ENCODE measurements at regions not wholly inside any gene's neighbourhood (a gene's known extent, or its start where the extent isn't known, plus 50 kb on each side); places are given as distances from the start of the nearest gene placed in this dataset.

- Histone ChIP-seq H3K27me3 (ENCODE audit: insufficient read depth, low read length) (no peaks in the 10 kb centered on the region), H3K9me3 (ENCODE audit: control insufficient read depth in 1 of 2, low read length in 2 of 2) (peaks cover 0 to 5% of the 10 kb centered on the region in 2 donors), H3K4me1 (ENCODE audit: insufficient read depth, low read length) (no peaks in the 10 kb centered on the region), H3K36me3 (ENCODE audit: insufficient read depth, low read length) (no peaks in the 10 kb centered on the region), H3K27ac (ENCODE audit: low read depth, low read length) (no peak overlapping the region), H3K4me3 (ENCODE audit: low read length in 2 of 2) (no peak overlapping the region)
- H3K36me3 Mint-ChIP-seq: no peaks in the 10 kb centered on the region
- ChIA-PET POLR2A (ENCODE audit: partially characterized antibody) (no interaction called here), CTCF (ENCODE audit: partially characterized antibody) (no interaction called here)
- intact Hi-C loops (cut with micrococcal nuclease): no loop called here
- no peaks in the 10 kb centered on the region for H3K27me3 Mint-ChIP-seq
- no peak for DNase-seq
- H3K27ac Mint-ChIP-seq: no peak overlapping the region
- no peaks in the 10 kb centered on the region for H3K4me1 Mint-ChIP-seq
- H3K9me3 Mint-ChIP-seq: peaks cover 0 to 8% (median under 1%) of the 10 kb centered on the region in 8 donors
- H3K4me3 Mint-ChIP-seq: no peak overlapping the region
Measured at GRCh38 chr21:22128671-22129070, 1130.5 kb downstream of the NCAM2 start.

- ChIA-PET POLR2A (ENCODE audit: partially characterized antibody) (no interaction called here), CTCF (ENCODE audit: partially characterized antibody) (no interaction called here)
- no peaks in the 10 kb centered on the region for H3K4me1 ChIP-seq (ENCODE audit: insufficient read depth, low read length)
- Mint-ChIP-seq H3K9me3 (peaks cover 0 to 12% (median 2%) of the 10 kb centered on the region in 8 donors), H3K27me3 (no peaks in the 10 kb centered on the region), H3K4me3 (no peak overlapping the region), H3K4me1 (no peaks in the 10 kb centered on the region), H3K36me3 (no peaks in the 10 kb centered on the region), H3K27ac (no peak overlapping the region)
- intact Hi-C loops (cut with micrococcal nuclease): no loop called here
- DNase-seq: no peak
- H3K4me3 ChIP-seq (ENCODE audit: low read length in 2 of 2): no peak overlapping the region
- no peaks in the 10 kb centered on the region for H3K36me3 ChIP-seq (ENCODE audit: insufficient read depth, low read length)
- no peak overlapping the region for H3K27ac ChIP-seq (ENCODE audit: low read depth, low read length)
- no peaks in the 10 kb centered on the region for H3K27me3 ChIP-seq (ENCODE audit: insufficient read depth, low read length)
- H3K9me3 ChIP-seq (ENCODE audit: control insufficient read depth in 1 of 2, low read length in 2 of 2): peaks cover 0 to 5% of the 10 kb centered on the region in 2 donors
Measured at GRCh38 chr21:22132358-22133071, 1134.3 kb downstream of the NCAM2 start.

GRCh38 chr21:22136740-22137139 lies 1138.5 kb downstream of the NCAM2 start:
- Mint-ChIP-seq H3K27ac (no peak overlapping the region), H3K9me3 (peaks cover 0 to 8% (median 3%) of the 10 kb centered on the region in 8 donors), H3K36me3 (no peaks in the 10 kb centered on the region), H3K27me3 (no peaks in the 10 kb centered on the region), H3K4me3 (no peak overlapping the region), H3K4me1 (no peaks in the 10 kb centered on the region)
- H3K27ac ChIP-seq (ENCODE audit: low read depth, low read length): no peak overlapping the region
- H3K9me3 ChIP-seq (ENCODE audit: control insufficient read depth in 1 of 2, low read length in 2 of 2): no peaks in the 10 kb centered on the region
- intact Hi-C loops (cut with micrococcal nuclease): no loop called here
- POLR2A ChIA-PET (ENCODE audit: partially characterized antibody): no interaction called here
- H3K36me3 ChIP-seq (ENCODE audit: insufficient read depth, low read length): no peaks in the 10 kb centered on the region
- H3K4me3 ChIP-seq (ENCODE audit: low read length in 2 of 2): no peak overlapping the region
- no peak for DNase-seq
- no peaks in the 10 kb centered on the region for H3K4me1 ChIP-seq (ENCODE audit: insufficient read depth, low read length)
- no peaks in the 10 kb centered on the region for H3K27me3 ChIP-seq (ENCODE audit: insufficient read depth, low read length)
- CTCF ChIA-PET (ENCODE audit: partially characterized antibody): no interaction called here

GRCh38 chr21:22138297-22139016 lies 1140.2 kb downstream of the NCAM2 start:
- Histone ChIP-seq H3K27me3 (ENCODE audit: insufficient read depth, low read length) (no peaks in the 10 kb centered on the region), H3K27ac (ENCODE audit: low read depth, low read length) (no peak overlapping the region), H3K4me3 (ENCODE audit: low read length in 2 of 2) (no peak overlapping the region), H3K36me3 (ENCODE audit: insufficient read depth, low read length) (no peaks in the 10 kb centered on the region), H3K4me1 (ENCODE audit: insufficient read depth, low read length) (no peaks in the 10 kb centered on the region), H3K9me3 (ENCODE audit: control insufficient read depth in 1 of 2, low read length in 2 of 2) (no peaks in the 10 kb centered on the region)
- H3K36me3 Mint-ChIP-seq: no peaks in the 10 kb centered on the region
- peaks cover 0 to 6% (median 3%) of the 10 kb centered on the region in 8 donors for H3K9me3 Mint-ChIP-seq
- intact Hi-C loops (cut with micrococcal nuclease): no loop called here
- H3K27ac Mint-ChIP-seq: no peak overlapping the region
- no peak for DNase-seq
- POLR2A ChIA-PET (ENCODE audit: partially characterized antibody): no interaction called here
- H3K4me1 Mint-ChIP-seq: no peaks in the 10 kb centered on the region
- no peaks in the 10 kb centered on the region for H3K27me3 Mint-ChIP-seq
- CTCF ChIA-PET (ENCODE audit: partially characterized antibody): no interaction called here
- no peak overlapping the region for H3K4me3 Mint-ChIP-seq

GRCh38 chr21:22145545-22145944 lies 1147.3 kb downstream of the NCAM2 start:
- ChIA-PET POLR2A (ENCODE audit: partially characterized antibody) (no interaction called here), CTCF (ENCODE audit: partially characterized antibody) (no interaction called here)
- H3K9me3 Mint-ChIP-seq: peaks cover 0 to 23% (median 7%) of the 10 kb centered on the region in 8 donors
- no peaks in the 10 kb centered on the region for H3K27me3 ChIP-seq (ENCODE audit: insufficient read depth, low read length)
- no peaks in the 10 kb centered on the region for H3K36me3 ChIP-seq (ENCODE audit: insufficient read depth, low read length)
- no peak for DNase-seq
- no peaks in the 10 kb centered on the region for H3K4me1 ChIP-seq (ENCODE audit: insufficient read depth, low read length)
- H3K4me1 Mint-ChIP-seq: no peaks in the 10 kb centered on the region
- H3K27ac Mint-ChIP-seq: no peak overlapping the region
- intact Hi-C loops (cut with micrococcal nuclease): no loop called here
- no peak overlapping the region for H3K4me3 Mint-ChIP-seq
- H3K27ac ChIP-seq (ENCODE audit: low read depth, low read length): no peak overlapping the region
- H3K4me3 ChIP-seq (ENCODE audit: low read length in 2 of 2): no peak overlapping the region
- H3K27me3 Mint-ChIP-seq: no peaks in the 10 kb centered on the region
- no peaks in the 10 kb centered on the region for H3K9me3 ChIP-seq (ENCODE audit: control insufficient read depth in 1 of 2, low read length in 2 of 2)
- no peaks in the 10 kb centered on the region for H3K36me3 Mint-ChIP-seq

- H3K9me3 ChIP-seq (ENCODE audit: control insufficient read depth in 1 of 2, low read length in 2 of 2): no peaks in the 10 kb centered on the region
- H3K27ac ChIP-seq (ENCODE audit: low read depth, low read length): no peak overlapping the region
- H3K9me3 Mint-ChIP-seq: peaks cover 3 to 14% (median 6%) of the 10 kb centered on the region in 8 donors
- H3K4me3 Mint-ChIP-seq: no peak overlapping the region
- no peaks in the 10 kb centered on the region for H3K27me3 Mint-ChIP-seq
- intact Hi-C loops (cut with micrococcal nuclease): no loop called here
- H3K4me1 ChIP-seq (ENCODE audit: insufficient read depth, low read length): no peaks in the 10 kb centered on the region
- no peaks in the 10 kb centered on the region for H3K36me3 Mint-ChIP-seq
- CTCF ChIA-PET (ENCODE audit: partially characterized antibody): no interaction called here
- no peaks in the 10 kb centered on the region for H3K27me3 ChIP-seq (ENCODE audit: insufficient read depth, low read length)
- H3K4me3 ChIP-seq (ENCODE audit: low read length in 2 of 2): no peak overlapping the region
- H3K4me1 Mint-ChIP-seq: no peaks in the 10 kb centered on the region
- no peaks in the 10 kb centered on the region for H3K36me3 ChIP-seq (ENCODE audit: insufficient read depth, low read length)
- POLR2A ChIA-PET (ENCODE audit: partially characterized antibody): no interaction called here
- H3K27ac Mint-ChIP-seq: no peak overlapping the region
- no peak for DNase-seq
Measured at GRCh38 chr21:22154579-22155274, 1156.5 kb downstream of the NCAM2 start.

- Mint-ChIP-seq H3K4me3 (no peak overlapping the region), H3K4me1 (no peaks in the 10 kb centered on the region), H3K27me3 (no peaks in the 10 kb centered on the region), H3K36me3 (no peaks in the 10 kb centered on the region), H3K27ac (no peak overlapping the region), H3K9me3 (peaks cover 0 to 8% (median 4%) of the 10 kb centered on the region in 8 donors)
- Histone ChIP-seq H3K36me3 (ENCODE audit: insufficient read depth, low read length) (no peaks in the 10 kb centered on the region), H3K9me3 (ENCODE audit: control insufficient read depth in 1 of 2, low read length in 2 of 2) (no peaks in the 10 kb centered on the region), H3K4me1 (ENCODE audit: insufficient read depth, low read length) (no peaks in the 10 kb centered on the region), H3K27me3 (ENCODE audit: insufficient read depth, low read length) (no peaks in the 10 kb centered on the region), H3K27ac (ENCODE audit: low read depth, low read length) (no peak overlapping the region), H3K4me3 (ENCODE audit: low read length in 2 of 2) (no peak overlapping the region)
- ChIA-PET POLR2A (ENCODE audit: partially characterized antibody) (no interaction called here), CTCF (ENCODE audit: partially characterized antibody) (no interaction called here)
- no peak for DNase-seq
- intact Hi-C loops (cut with micrococcal nuclease): no loop called here
Measured at GRCh38 chr21:22164912-22165311, 1166.7 kb downstream of the NCAM2 start.

All from CD4-positive, alpha-beta memory T cell (primary cell).